ENCODE measurements at regions not wholly inside any gene's neighbourhood (a gene's known extent, or its start where the extent isn't known, plus 50 kb on each side); places are given as distances from the start of the nearest gene placed in this dataset.

- Histone ChIP-seq H3K9me3 (ENCODE audit: low read depth, low read length, poor library complexity, severe bottlenecking) (no peaks in the 10 kb centered on the region), H3K4me3 (ENCODE audit: low read depth, low read length, poor library complexity, severe bottlenecking) (no peak overlapping the region), H3K27ac (ENCODE audit: low read depth, low read length, poor library complexity, severe bottlenecking) (no peak overlapping the region), H3K27me3 (replicated peaks; ENCODE audit: insufficient read depth, low read depth, low read length, poor library complexity) (peaks cover 33% of the 10 kb centered on the region), H3K36me3 (ENCODE audit: insufficient read depth, low read length, poor library complexity, severe bottlenecking) (no peaks in the 10 kb centered on the region), H3K4me1 (ENCODE audit: insufficient read depth, low read length, poor library complexity, severe bottlenecking) (peaks cover 11% of the 10 kb centered on the region)
- ChIA-PET POLR2A (ENCODE audit: low non-redundant PET) (no interaction called here), CTCF (no interaction called here)
- DNase-seq (ENCODE audit: low spot score), result no peak
- intact Hi-C loops (cut with micrococcal nuclease; ENCODE audit: unreplicated experiment), result no loop called here
- BruUV-seq (replicated peaks), result no TSS peak
- TF ChIP-seq CTCF (conservative IDR thresholded peaks at IDR 0.05; ENCODE audit: low read depth, low read length) (no peak), EZH2 (IDR thresholded peaks at IDR 0.05; ENCODE audit: borderline replicate concordance, low read depth, low read length, poor library complexity, severe bottlenecking) (no peak)
Measured at GRCh38 chrX:2588049-2588448, 87.3 kb upstream of the DHRSX start.

GRCh38 chrX:2587146-2587545, 86.4 kb upstream of the DHRSX start:
- intact Hi-C loops (cut with micrococcal nuclease; ENCODE audit: unreplicated experiment), result no loop called here
- ChIA-PET POLR2A (ENCODE audit: low non-redundant PET) (no interaction called here), CTCF (no interaction called here)
- H3K27me3 ChIP-seq (replicated peaks; ENCODE audit: insufficient read depth, low read depth, low read length, poor library complexity), result peaks cover 42% of the 10 kb centered on the region
- no TSS peak for BruUV-seq (replicated peaks)
- no peaks in the 10 kb centered on the region for H3K9me3 ChIP-seq (ENCODE audit: low read depth, low read length, poor library complexity, severe bottlenecking)
- TF ChIP-seq EZH2 (IDR thresholded peaks at IDR 0.05; ENCODE audit: borderline replicate concordance, low read depth, low read length, poor library complexity, severe bottlenecking) (no peak), CTCF (conservative IDR thresholded peaks at IDR 0.05; ENCODE audit: low read depth, low read length) (no peak)
- no peak for DNase-seq (ENCODE audit: low spot score)
- no peaks in the 10 kb centered on the region for H3K36me3 ChIP-seq (ENCODE audit: insufficient read depth, low read length, poor library complexity, severe bottlenecking)
- no peak overlapping the region for H3K27ac ChIP-seq (ENCODE audit: low read depth, low read length, poor library complexity, severe bottlenecking)
- peaks cover 16% of the 10 kb centered on the region for H3K4me1 ChIP-seq (ENCODE audit: insufficient read depth, low read length, poor library complexity, severe bottlenecking)
- H3K4me3 ChIP-seq (ENCODE audit: low read depth, low read length, poor library complexity, severe bottlenecking), result no peak overlapping the region

GRCh38 chrX:2585158-2585470, 84.3 kb upstream of the DHRSX start:
- no peak overlapping the region for H3K27ac ChIP-seq (ENCODE audit: low read depth, low read length, poor library complexity, severe bottlenecking)
- BruUV-seq (replicated peaks), result no TSS peak
- DNase-seq (ENCODE audit: low spot score), result no peak
- H3K36me3 ChIP-seq (ENCODE audit: insufficient read depth, low read length, poor library complexity, severe bottlenecking), result no peaks in the 10 kb centered on the region
- TF ChIP-seq EZH2 (IDR thresholded peaks at IDR 0.05; ENCODE audit: borderline replicate concordance, low read depth, low read length, poor library complexity, severe bottlenecking), result no peak
- no peak for TF ChIP-seq CTCF (conservative IDR thresholded peaks at IDR 0.05; ENCODE audit: low read depth, low read length)
- ChIA-PET CTCF (no interaction called here), POLR2A (ENCODE audit: low non-redundant PET) (no interaction called here)
- peaks cover 16% of the 10 kb centered on the region for H3K4me1 ChIP-seq (ENCODE audit: insufficient read depth, low read length, poor library complexity, severe bottlenecking)
- H3K27me3 ChIP-seq (replicated peaks; ENCODE audit: insufficient read depth, low read depth, low read length, poor library complexity), result peaks cover 53% of the 10 kb centered on the region
- intact Hi-C loops (cut with micrococcal nuclease; ENCODE audit: unreplicated experiment), result no loop called here
- no peaks in the 10 kb centered on the region for H3K9me3 ChIP-seq (ENCODE audit: low read depth, low read length, poor library complexity, severe bottlenecking)
- no peak overlapping the region for H3K4me3 ChIP-seq (ENCODE audit: low read depth, low read length, poor library complexity, severe bottlenecking)

Data from A673 (cell line).